K562 (cell line): ENCODE measurements at regions not wholly inside any gene's neighbourhood (a gene's known extent, or its start where the extent isn't known, plus 50 kb on each side); places are given as distances from the start of the nearest gene placed in this dataset.

Source experiments
- BCOR ChIP-seq: fragments of 450-650 bp; IDR thresholded peaks from 2 replicates; pipeline ENCODE4 v1.6.1; 2016
- CHCHD3 ChIP-seq: fragments of 250-450 bp; sonication (Bioruptor Pico); IDR thresholded peaks from 2 replicates; pipeline ENCODE4 v2.1.2; 2022; ENCODE audit warnings: mild to moderate bottlenecking
- CTCF ChIP-seq, 3 experiments: IDR thresholded peaks in 2 of 3; conservative IDR thresholded peaks in 1 of 3; 2 replicates each; pipeline ENCODE4 v1.5.1; 2011 to 2012; ENCODE audit warnings: low read length in 3 of 3, mild to moderate bottlenecking in 3 of 3, control low read depth in 2 of 3, improper control_type of control experiment in 1 of 3, inconsistent platforms in 1 of 3, low read depth in 1 of 3, mixed read lengths in 1 of 3, moderate library complexity in 1 of 3; ENCODE audit not compliant: insufficient read depth in 2 of 3
- ID3 ChIP-seq, 2 experiments: fragments of 250-450 bp in 1 of 2; fragments of 450-650 bp in 1 of 2; sonication (Bioruptor Pico) in 1 of 2; IDR thresholded peaks; 2 replicates each; pipeline versions ENCODE4 v1.6.1 to v1.8.0; 2016 to 2021; ENCODE audit warnings: mild to moderate bottlenecking in 2 of 2, moderate library complexity in 2 of 2, missing compliant biosample characterization in 1 of 2, missing genetic modification characterization in 1 of 2
- MBD2 ChIP-seq: sonication (generic); IDR thresholded peaks from 2 replicates; pipeline ENCODE4 v1.6.1; 2016; ENCODE audit warnings: low read depth, borderline replicate concordance
- MXD1 ChIP-seq: fragments of 250-450 bp; sonication (Bioruptor Pico); IDR thresholded peaks from 2 replicates; pipeline ENCODE4 v1.8.0; 2021; ENCODE audit warnings: borderline replicate concordance, mild to moderate bottlenecking, moderate library complexity; ENCODE audit not compliant: poor library complexity, severe bottlenecking
- PCBP1 ChIP-seq: fragments of 200-400 bp; formaldehyde crosslinking; IDR thresholded peaks from 2 replicates; pipeline ENCODE4 v1.6.1; 2018; ENCODE audit warnings: mild to moderate bottlenecking, low read depth, low read length; ENCODE audit not compliant: poor library complexity, severe bottlenecking
- POLR2A ChIP-seq: fragments of 450-650 bp; conservative IDR thresholded peaks from 2 replicates; pipeline ENCODE4 v1.6.1; 2016
- POLR2AphosphoS5 ChIP-seq: IDR thresholded peaks from 2 replicates; pipeline ENCODE4 v1.6.1; 2011; ENCODE audit warnings: mild to moderate bottlenecking, low read depth, low read length, moderate library complexity; ENCODE audit not compliant: control insufficient read depth, insufficient read depth
- SIN3A ChIP-seq, 2 experiments: fragments of 150-350 bp in 1 of 2; IDR thresholded peaks; 2 replicates each; pipeline ENCODE4 v1.6.1; 2011 to 2016; ENCODE audit warnings: borderline replicate concordance in 2 of 2, low read depth in 2 of 2, low read length in 2 of 2, mild to moderate bottlenecking in 2 of 2, moderate library complexity in 2 of 2; ENCODE audit not compliant: control insufficient read depth in 1 of 2
- SMAD3 ChIP-seq: fragments of 450-650 bp; formaldehyde crosslinking; conservative IDR thresholded peaks from 2 replicates; pipeline ENCODE4 v1.4.0; 2020; ENCODE audit warnings: mild to moderate bottlenecking
- ZNF431 ChIP-seq: sonication (generic); formaldehyde crosslinking; IDR thresholded peaks from 2 replicates; pipeline ENCODE4 v1.8.0; 2022; ENCODE audit warnings: mild to moderate bottlenecking, missing genetic modification reagents

DNA sequence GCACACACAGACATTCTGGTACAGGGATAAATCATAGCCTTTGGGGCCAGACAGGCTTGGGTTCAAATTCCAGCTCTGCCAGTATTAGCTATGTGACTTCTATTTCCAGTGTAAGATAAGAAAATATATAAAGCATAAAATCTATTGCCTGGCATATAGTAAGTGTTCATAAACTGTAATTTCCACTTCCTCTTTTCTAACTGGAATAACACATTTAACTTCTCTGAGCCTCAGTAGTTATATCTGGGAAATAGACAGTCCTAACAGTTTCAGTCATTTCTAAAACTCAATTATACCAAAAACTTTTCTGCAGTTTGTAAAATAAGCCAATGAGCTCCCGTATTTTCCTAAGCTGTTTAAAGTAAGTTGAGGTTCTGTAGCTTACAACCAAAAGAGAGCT, 351.4 kb downstream of the ZNF326 start:
- TF ChIP-seq ZNF431 (no peak), ID3 (CRISPR knock-in tag; IDR thresholded peaks at IDR 0.05) (no peak), ID3 (tag; IDR thresholded peaks at IDR 0.05) (no peak), POLR2A (no peak), BCOR (no peak), CTCF (IDR thresholded peaks at IDR 0.05 in 2 of 3, conservative IDR thresholded peaks at IDR 0.05 in 1 of 3; ENCODE audit: insufficient read depth in 2 of 3, low read depth in 1 of 3, low read length in 3 of 3) (no peak), MBD2 (no peak), PCBP1 (no peak), SMAD3 (CRISPR knock-in tag) (no peak), POLR2AphosphoS5 (no peak), SIN3A (IDR thresholded peaks at IDR 0.05; ENCODE audit: borderline replicate concordance in 2 of 2, control insufficient read depth in 1 of 2, low read depth in 2 of 2, low read length in 2 of 2) (no peak), MXD1 (CRISPR knock-in tag) (no peak), CHCHD3 (no peak)
